ENCODE measurements at regions not wholly inside any gene's neighbourhood (a gene's known extent, or its start where the extent isn't known, plus 50 kb on each side); places are given as distances from the start of the nearest gene placed in this dataset.

DNA sequence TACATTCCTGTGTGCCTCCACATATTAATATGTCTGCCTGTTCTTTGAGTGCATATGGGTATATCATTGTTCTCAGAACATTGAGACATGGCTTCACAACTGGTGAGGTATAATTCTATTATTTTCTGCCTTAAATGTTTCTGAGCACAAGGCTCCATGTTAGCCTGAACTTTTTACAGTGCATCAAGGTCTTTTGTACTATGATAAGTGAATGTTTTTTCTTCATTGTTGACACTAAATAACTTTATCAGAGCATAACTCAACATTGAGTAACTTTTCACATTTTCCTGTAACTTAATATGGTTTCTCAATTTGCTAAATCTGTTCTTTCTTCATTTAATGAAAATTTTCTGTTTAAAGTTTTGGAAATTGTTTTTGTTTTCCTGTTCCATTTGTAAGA is 262.9 kb downstream of the HNMT start:
- TF ChIP-seq, protein P1, sequence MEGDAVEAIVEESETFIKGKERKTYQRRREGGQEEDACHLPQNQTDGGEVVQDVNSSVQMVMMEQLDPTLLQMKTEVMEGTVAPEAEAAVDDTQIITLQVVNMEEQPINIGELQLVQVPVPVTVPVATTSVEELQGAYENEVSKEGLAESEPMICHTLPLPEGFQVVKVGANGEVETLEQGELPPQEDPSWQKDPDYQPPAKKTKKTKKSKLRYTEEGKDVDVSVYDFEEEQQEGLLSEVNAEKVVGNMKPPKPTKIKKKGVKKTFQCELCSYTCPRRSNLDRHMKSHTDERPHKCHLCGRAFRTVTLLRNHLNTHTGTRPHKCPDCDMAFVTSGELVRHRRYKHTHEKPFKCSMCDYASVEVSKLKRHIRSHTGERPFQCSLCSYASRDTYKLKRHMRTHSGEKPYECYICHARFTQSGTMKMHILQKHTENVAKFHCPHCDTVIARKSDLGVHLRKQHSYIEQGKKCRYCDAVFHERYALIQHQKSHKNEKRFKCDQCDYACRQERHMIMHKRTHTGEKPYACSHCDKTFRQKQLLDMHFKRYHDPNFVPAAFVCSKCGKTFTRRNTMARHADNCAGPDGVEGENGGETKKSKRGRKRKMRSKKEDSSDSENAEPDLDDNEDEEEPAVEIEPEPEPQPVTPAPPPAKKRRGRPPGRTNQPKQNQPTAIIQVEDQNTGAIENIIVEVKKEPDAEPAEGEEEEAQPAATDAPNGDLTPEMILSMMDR (IDR thresholded peaks at IDR 0.05) = no peak
- no peak for TF ChIP-seq POLR2A (IDR thresholded peaks at IDR 0.05)

Data from Peyer's patch (tissue), 4 donors.